ENCODE measurements at regions not wholly inside any gene's neighbourhood (a gene's known extent, or its start where the extent isn't known, plus 50 kb on each side); places are given as distances from the start of the nearest gene placed in this dataset.

- no peak for DNase-seq (ENCODE audit: low read depth, low spot score)
- H3K4me3 ChIP-seq (ENCODE audit: low read length): no peak overlapping the region
Measured at GRCh38 chr10:88156341-88156740, 292.9 kb downstream of the PTEN start.

- no peak overlapping the region for H3K4me3 ChIP-seq (ENCODE audit: low read length)
- no peak for DNase-seq (ENCODE audit: low read depth, low spot score)
Measured at GRCh38 chr10:88157981-88158465, 294.6 kb downstream of the PTEN start.

GRCh38 chr10:88158526-88159122, 295.2 kb downstream of the PTEN start:
- no peak for DNase-seq (ENCODE audit: low read depth, low spot score)

GRCh38 chr10:88159127-88159829, 295.9 kb downstream of the PTEN start:
- H3K4me3 ChIP-seq (ENCODE audit: low read length): no peak overlapping the region
- no peak for DNase-seq (ENCODE audit: low read depth, low spot score)

More at GRCh38 chr10:88158526-88159122, 295.2 kb downstream of the PTEN start:
- no peak overlapping the region for H3K4me3 ChIP-seq (ENCODE audit: low read length)

GRCh38 chr10:88161070-88161469, 297.6 kb downstream of the PTEN start:
- DNase-seq (ENCODE audit: low read depth, low spot score): no peak
- H3K4me3 ChIP-seq (ENCODE audit: low read length): no peak overlapping the region

GRCh38 chr10:88161756-88162155, 298.3 kb downstream of the PTEN start:
- no peak overlapping the region for H3K4me3 ChIP-seq (ENCODE audit: low read length)
- no peak for DNase-seq (ENCODE audit: low read depth, low spot score)

- DNase-seq (ENCODE audit: low read depth, low spot score): no peak
- no peak overlapping the region for H3K4me3 ChIP-seq (ENCODE audit: low read length)
Measured at GRCh38 chr10:88162852-88163251, 299.4 kb downstream of the PTEN start.

GRCh38 chr10:88163572-88163971, 300.1 kb downstream of the PTEN start:
- DNase-seq (ENCODE audit: low read depth, low spot score): no peak
- H3K4me3 ChIP-seq (ENCODE audit: low read length): no peak overlapping the region

GRCh38 chr10:88164471-88164870, 301.0 kb downstream of the PTEN start:
- no peak for DNase-seq (ENCODE audit: low read depth, low spot score)
- H3K4me3 ChIP-seq (ENCODE audit: low read length): no peak overlapping the region

GRCh38 chr10:88165849-88166271, 302.4 kb downstream of the PTEN start:
- no peak for DNase-seq (ENCODE audit: low read depth, low spot score)

GRCh38 chr10:88168171-88169036, 305.0 kb downstream of the PTEN start:
- no peak for DNase-seq (ENCODE audit: low read depth, low spot score)
- H3K4me3 ChIP-seq (ENCODE audit: low read length): no peak overlapping the region

More at GRCh38 chr10:88165849-88166271, 302.4 kb downstream of the PTEN start:
- no peak overlapping the region for H3K4me3 ChIP-seq (ENCODE audit: low read length)

- DNase-seq (ENCODE audit: low read depth, low spot score): no peak
- H3K4me3 ChIP-seq (ENCODE audit: low read length): no peak overlapping the region
Measured at GRCh38 chr10:88169037-88169319, 305.6 kb downstream of the PTEN start.

GRCh38 chr10:88170628-88171027, 307.2 kb downstream of the PTEN start:
- no peak for DNase-seq (ENCODE audit: low read depth, low spot score)
- H3K4me3 ChIP-seq (ENCODE audit: low read length): no peak overlapping the region

- no peak overlapping the region for H3K4me3 ChIP-seq (ENCODE audit: low read length)
- peak; percentile 50 for DNase-seq (ENCODE audit: low read depth, low spot score)
Measured at GRCh38 chr10:88172159-88172558, 308.7 kb downstream of the PTEN start.

GRCh38 chr10:88174391-88174790, 311.0 kb downstream of the PTEN start:
- DNase-seq (ENCODE audit: low read depth, low spot score): no peak
- H3K4me3 ChIP-seq (ENCODE audit: low read length): no peak overlapping the region

- DNase-seq (ENCODE audit: low read depth, low spot score): no peak
- H3K4me3 ChIP-seq (ENCODE audit: low read length): no peak overlapping the region
Measured at GRCh38 chr10:88178758-88179157, 315.3 kb downstream of the PTEN start.

GRCh38 chr10:88179831-88180230, 316.4 kb downstream of the PTEN start:
- no peak overlapping the region for H3K4me3 ChIP-seq (ENCODE audit: low read length)
- no peak for DNase-seq (ENCODE audit: low read depth, low spot score)

GRCh38 chr10:88181902-88182600, 318.6 kb downstream of the PTEN start:
- no peak for DNase-seq (ENCODE audit: low read depth, low spot score)
- H3K4me3 ChIP-seq (ENCODE audit: low read length): no peak overlapping the region

- no peak overlapping the region for H3K4me3 ChIP-seq (ENCODE audit: low read length)
- no peak for DNase-seq (ENCODE audit: low read depth, low spot score)
Measured at GRCh38 chr10:88182601-88182930, 319.1 kb downstream of the PTEN start.
